Spleen (tissue), 11 donors: ENCODE measurements at regions not wholly inside any gene's neighbourhood (a gene's known extent, or its start where the extent isn't known, plus 50 kb on each side); places are given as distances from the start of the nearest gene placed in this dataset.

Source experiments
- DNase-seq: peaks from one replicate; pipeline ENCODE4 v3.0.0-alpha.2; 2020
- H3K27ac ChIP-seq, 8 donors: fragments of 200-600 bp; sonication (generic) in 7 of 8; 1 replicate in 4 of 8; 2 replicates in 4 of 8; pipeline versions ENCODE4 v1.5.0 to v1.8.0; 2016 to 2021; ENCODE audit warnings: inconsistent platforms in 4 of 8, mild to moderate bottlenecking in 4 of 8, moderate library complexity in 1 of 8
- H3K27me3 ChIP-seq, 7 donors: fragments of 200-600 bp; sonication (generic) in 6 of 7; replicated peaks in 1 of 7; 1 replicate in 4 of 7; 2 replicates in 3 of 7; pipeline versions ENCODE4 v1.5.0 to v1.8.0; 2016 to 2021; ENCODE audit warnings: inconsistent platforms in 3 of 7, mild to moderate bottlenecking in 1 of 7
- H3K36me3 ChIP-seq, 6 donors: fragments of 200-600 bp; sonication (generic) in 5 of 6; 1 replicate in 4 of 6; 2 replicates in 2 of 6; pipeline versions ENCODE4 v1.5.0 to v1.8.0; 2016 to 2021; ENCODE audit warnings: inconsistent platforms in 2 of 6
- H3K4me1 ChIP-seq, 6 donors: fragments of 200-600 bp; sonication (generic) in 5 of 6; 1 replicate in 3 of 6; 2 replicates in 3 of 6; pipeline versions ENCODE4 v1.5.0 to v1.8.0; 2016 to 2021; ENCODE audit warnings: inconsistent platforms in 3 of 6
- H3K4me3 ChIP-seq, 8 donors: fragments of 200-600 bp; sonication (generic) in 7 of 8; 1 replicate in 4 of 8; 2 replicates in 4 of 8; pipeline versions ENCODE4 v1.5.0 to v1.8.0; 2016 to 2021; ENCODE audit warnings: inconsistent platforms in 4 of 8, mild to moderate bottlenecking in 4 of 8, moderate library complexity in 2 of 8
- H3K9me3 ChIP-seq, 8 donors: fragments of 200-600 bp; sonication (generic) in 7 of 8; 1 replicate in 4 of 8; 2 replicates in 4 of 8; pipeline versions ENCODE4 v1.5.0 to v1.8.0; 2016 to 2021; ENCODE audit warnings: inconsistent platforms in 4 of 8
- CTCF ChIP-seq, 11 experiments: fragments of 200-600 bp in 7 of 11; fragments of 450-650 bp in 4 of 11; sonication (generic) in 4 of 11; IDR thresholded peaks in 8 of 11; conservative IDR thresholded peaks in 3 of 11; 1 replicate in 7 of 11; 2 replicates in 4 of 11; pipeline versions ENCODE4 v1.4.0 to v1.8.0; 2016 to 2021; ENCODE audit warnings: antibody characterized with exemption in 11 of 11, inconsistent platforms in 4 of 11, mild to moderate bottlenecking in 1 of 11
- POLR2A ChIP-seq, 3 donors: fragments of 450-650 bp; IDR thresholded peaks; one replicate each; pipeline ENCODE4 v1.5.1; 2017; ENCODE audit warnings: antibody characterized with exemption in 3 of 3, mild to moderate bottlenecking in 1 of 3
- POLR2AphosphoS5 ChIP-seq, 3 donors: sonication (generic); formaldehyde crosslinking; IDR thresholded peaks; one replicate each; pipeline ENCODE4 v1.5.1; 2017; ENCODE audit warnings: antibody characterized with exemption in 3 of 3
- WGBS, 5 donors: extraction: QIAGEN DNeasy Blood & Tissue Kit in 3 of 5; methylation state at CpG; one replicate each; pipeline versions ENCODE4 v1.1.5 to v1.1.7; 2013 to 2018; 5-methylcytosine and 5-hydroxymethylcytosine counted together
- intact Hi-C: fragments of 100-400 bp; cut with DNase I; formaldehyde crosslinking; loops from one replicate; pipeline ENCODE4 v1.15.0; 2023; ENCODE audit warnings: low total_unique reads
- donor health status: healthy with polysubstance abuse.
- donor health status: DM: no; HTN: no; CAD: no; lungs with moderate emphysema.
- donor health status: DM: no; HTN: no; CAD: no.
- donor health status: Bipolar disorder and iron deficiency.
- donor health status: healthy.
- donor health status: DM: no; HTN: no; CAD: no.
- donor health status: DM: yes; HTN: yes; CAD: no.

- 43 to 57% (median 54%) methylated on average over 15 to 16 of the region's 16 CpGs for WGBS, 5 donors
- TF ChIP-seq POLR2AphosphoS5 (IDR thresholded peaks at IDR 0.05) (no peak), POLR2A (IDR thresholded peaks at IDR 0.05) (no peak), CTCF (IDR thresholded peaks at IDR 0.05 in 8 of 11, conservative IDR thresholded peaks at IDR 0.05 in 3 of 11) (no peak)
- Histone ChIP-seq H3K27me3 (peaks cover 0 to 25% (median 0%) of the 10 kb centered on the region in 7 donors), H3K4me3 (no peak overlapping the region), H3K27ac (no peak overlapping the region), H3K9me3 (no peaks in the 10 kb centered on the region), H3K36me3 (no peaks in the 10 kb centered on the region), H3K4me1 (no peaks in the 10 kb centered on the region)
- DNase-seq, result no peak
- intact Hi-C loops, result no loop called here
These were observed 213.7 kb upstream of the RAB6C start for GRCh38 chr2:129765678-129766351.

GRCh38 chr2:129766374-129766993 lies 213.0 kb upstream of the RAB6C start:
- intact Hi-C loops, result no loop called here
- Histone ChIP-seq H3K4me1 (no peaks in the 10 kb centered on the region), H3K27me3 (peaks cover 0 to 25% (median 0%) of the 10 kb centered on the region in 7 donors), H3K4me3 (no peak overlapping the region), H3K27ac (no peak overlapping the region), H3K36me3 (no peaks in the 10 kb centered on the region), H3K9me3 (no peaks in the 10 kb centered on the region)
- no peak for TF ChIP-seq CTCF (IDR thresholded peaks at IDR 0.05 in 8 of 11, conservative IDR thresholded peaks at IDR 0.05 in 3 of 11)
- TF ChIP-seq POLR2A (IDR thresholded peaks at IDR 0.05), result no peak
- TF ChIP-seq POLR2AphosphoS5 (IDR thresholded peaks at IDR 0.05), result no peak
- DNase-seq, result no peak
- 86 to 91% (median 87%) methylated on average over 16 of the region's 16 CpGs for WGBS, 5 donors

GRCh38 chr2:129767346-129768035 lies 212.0 kb upstream of the RAB6C start:
- WGBS, 5 donors, result 87 to 93% (median 90%) methylated on average over 21 to 22 of the region's 22 CpGs
- Histone ChIP-seq H3K27ac (no peak overlapping the region), H3K4me3 (no peak overlapping the region), H3K27me3 (peaks cover 0 to 25% (median 0%) of the 10 kb centered on the region in 7 donors), H3K4me1 (no peaks in the 10 kb centered on the region), H3K36me3 (no peaks in the 10 kb centered on the region), H3K9me3 (peaks cover 0 to 5% (median 1%) of the 10 kb centered on the region in 8 donors)
- no peak for TF ChIP-seq CTCF (IDR thresholded peaks at IDR 0.05 in 8 of 11, conservative IDR thresholded peaks at IDR 0.05 in 3 of 11)
- TF ChIP-seq POLR2AphosphoS5 (IDR thresholded peaks at IDR 0.05), result no peak
- no peak for TF ChIP-seq POLR2A (IDR thresholded peaks at IDR 0.05)
- intact Hi-C loops, result no loop called here
- DNase-seq, result no peak

- 63 to 76% (median 72%) methylated on average over 6 of the region's 6 CpGs for WGBS, 5 donors
- Histone ChIP-seq H3K9me3 (peaks cover 0 to 10% (median 4%) of the 10 kb centered on the region in 8 donors), H3K36me3 (no peaks in the 10 kb centered on the region), H3K27me3 (peaks cover 0 to 25% (median 0%) of the 10 kb centered on the region in 7 donors), H3K27ac (no peak overlapping the region), H3K4me1 (no peaks in the 10 kb centered on the region), H3K4me3 (no peak overlapping the region)
- TF ChIP-seq POLR2AphosphoS5 (IDR thresholded peaks at IDR 0.05) (no peak), CTCF (IDR thresholded peaks at IDR 0.05 in 8 of 11, conservative IDR thresholded peaks at IDR 0.05 in 3 of 11) (no peak), POLR2A (IDR thresholded peaks at IDR 0.05) (no peak)
- no peak for DNase-seq
- intact Hi-C loops, result no loop called here
These were observed 211.5 kb upstream of the RAB6C start for GRCh38 chr2:129768036-129768386.
